B cell (primary cell): ENCODE measurements at regions not wholly inside any gene's neighbourhood (a gene's known extent, or its start where the extent isn't known, plus 50 kb on each side); places are given as distances from the start of the nearest gene placed in this dataset.

Source experiments
- ATAC-seq: fragments of 200-7000 bp; cut with Tn5 transposase; one replicate; pipeline ENCODE4 v1.10.0; 2021; ENCODE audit warnings: low read depth, mild to moderate bottlenecking, moderate number of reproducible peaks, moderate library complexity
- CTCF ChIA-PET: fragments of 350-600 bp; sonication (Branson Sonifier 250); formaldehyde crosslinking; loops from one replicate; lab custom pipeline; 2021; ENCODE audit warnings: antibody characterized with exemption, inconsistent platforms; lab: Charles Lee
- POLR2A ChIA-PET: fragments of 350-600 bp; sonication (Branson Sonifier 250); formaldehyde crosslinking; loops from one replicate; lab custom pipeline; 2021; ENCODE audit warnings: antibody characterized with exemption; lab: Charles Lee
- DNase-seq: peaks from one replicate; pipeline ENCODE4 v3.0.0; 2013
- H2AFZ ChIP-seq: 2 replicates; pipeline ENCODE4 v1.6.1; 2012; ENCODE audit warnings: mild to moderate bottlenecking, low read depth, low read length; ENCODE audit not compliant: insufficient read depth, poor library complexity, severe bottlenecking
- H3K27ac ChIP-seq, 2 donors: 1 replicate in 1 of 2; 2 replicates in 1 of 2; pipeline ENCODE4 v1.5.1; 2012 to 2013; ENCODE audit warnings: low read length in 2 of 2, mild to moderate bottlenecking in 2 of 2, moderate library complexity in 1 of 2
- H3K27me3 ChIP-seq, 4 experiments: fragments of 200-600 bp in 1 of 4; sonication (generic) in 1 of 4; replicated peaks in 1 of 4; 1 replicate in 2 of 4; 2 replicates in 2 of 4; pipeline versions ENCODE4 v1.6.1 to v1.7.0; 2013 to 2016; ENCODE audit warnings: low read length in 3 of 4, mild to moderate bottlenecking in 2 of 4, mixed read lengths in 1 of 4, moderate library complexity in 1 of 4; ENCODE audit not compliant: insufficient read depth in 4 of 4, control insufficient read depth in 3 of 4; ENCODE audit errors: control extremely low read depth in 1 of 4
- H3K36me3 ChIP-seq, 2 experiments: replicated peaks in 1 of 2; 1 replicate in 1 of 2; 2 replicates in 1 of 2; pipeline versions ENCODE4 v1.6.1 to v1.7.1; 2013; ENCODE audit warnings: low read length in 1 of 2; ENCODE audit not compliant: insufficient read depth in 2 of 2, control insufficient read depth in 1 of 2; ENCODE audit errors: control extremely low read depth in 1 of 2, extremely low read depth in 1 of 2
- H3K4me1 ChIP-seq, 2 donors: fragments of 200-600 bp in 1 of 2; sonication (generic) in 1 of 2; 1 replicate in 1 of 2; 2 replicates in 1 of 2; pipeline versions ENCODE4 v1.5.1 to v1.6.1; 2013 to 2017; ENCODE audit warnings: low read length in 2 of 2; ENCODE audit not compliant: control insufficient read depth in 2 of 2, insufficient read depth in 2 of 2
- H3K4me2 ChIP-seq: replicated peaks from 2 replicates; pipeline ENCODE3; 2012; ENCODE audit warnings: mild to moderate bottlenecking, low read depth, low read length; ENCODE audit not compliant: poor library complexity, severe bottlenecking
- H3K4me3 ChIP-seq, 5 experiments: fragments of 200-600 bp in 1 of 5; sonication (generic) in 1 of 5; 1 replicate in 3 of 5; 2 replicates in 2 of 5; pipeline versions ENCODE4 v1.5.1 to v1.7.0; 2011 to 2016; ENCODE audit warnings: low read length in 4 of 5, mild to moderate bottlenecking in 4 of 5, low read depth in 2 of 5, control low read depth in 1 of 5, moderate library complexity in 1 of 5; ENCODE audit not compliant: insufficient read depth in 1 of 5; ENCODE audit errors: control extremely low read depth in 1 of 5, extremely low read depth in 1 of 5
- H3K79me2 ChIP-seq: fragments of 200-600 bp; sonication (generic); one replicate; pipeline ENCODE4 v1.6.0; 2016; ENCODE audit warnings: low read length; ENCODE audit not compliant: control insufficient read depth, insufficient read depth
- H3K9ac ChIP-seq: fragments of 200-600 bp; sonication (generic); 2 replicates; pipeline ENCODE4 v1.6.1; 2017; ENCODE audit warnings: mild to moderate bottlenecking, low read length, moderate library complexity
- H3K9me3 ChIP-seq, 3 donors: one replicate each; pipeline versions ENCODE4 v1.6.1 to v1.7.1; 2013; ENCODE audit warnings: low read length in 2 of 3; ENCODE audit not compliant: control insufficient read depth in 2 of 3, insufficient read depth in 1 of 3; ENCODE audit errors: control extremely low read depth in 1 of 3
- H4K20me1 ChIP-seq: 2 replicates; pipeline ENCODE4 v1.6.0; 2012; ENCODE audit warnings: mild to moderate bottlenecking, low read length; ENCODE audit not compliant: insufficient read depth, control insufficient read depth, poor library complexity, severe bottlenecking
- H3K27ac Mint-ChIP-seq: one replicate; pipeline ENCODE4 v1.8.0; 2021; ENCODE audit warnings: mixed read lengths
- H3K27me3 Mint-ChIP-seq: one replicate; pipeline ENCODE4 v1.8.0; 2021; ENCODE audit warnings: mixed read lengths
- H3K4me1 Mint-ChIP-seq: one replicate; pipeline ENCODE4 v1.8.0; 2021; ENCODE audit warnings: mixed read lengths
- H3K4me3 Mint-ChIP-seq: one replicate; pipeline ENCODE4 v1.8.0; 2021; ENCODE audit warnings: mixed read lengths
- H3K9me3 Mint-ChIP-seq: one replicate; pipeline ENCODE4 v1.8.0; 2022; ENCODE audit warnings: mixed read lengths; ENCODE audit not compliant: insufficient read depth
- EZH2 ChIP-seq: IDR thresholded peaks from 2 replicates; pipeline ENCODE4 v1.6.1; 2012; ENCODE audit warnings: borderline replicate concordance, low read depth, mild to moderate bottlenecking, moderate library complexity, low read length; ENCODE audit not compliant: insufficient read depth, poor library complexity, severe bottlenecking
- WGBS: methylation state at CpG from one replicate; pipeline ENCODE4 v1.1.5; 2013; ENCODE audit warnings: missing lambda C conversion rate; ENCODE audit not compliant: insufficient coverage; 5-methylcytosine and 5-hydroxymethylcytosine counted together
- intact Hi-C: fragments of 100-400 bp; cut with micrococcal nuclease; formaldehyde crosslinking; loops from one replicate; pipeline ENCODE4 v1.10.0; 2022
- TF ChIP-seq, protein P1 (sequence below): fragments of 200-600 bp; IDR thresholded peaks from one replicate; pipeline ENCODE4 v1.8.0; 2022; ENCODE audit warnings: antibody characterized with exemption, mild to moderate bottlenecking

- H3K4me2 ChIP-seq = no peak overlapping the region
- intact Hi-C loops = no loop called here
- no peaks in the 10 kb centered on the region for H3K79me2 ChIP-seq
- ChIA-PET POLR2A (no interaction called here), CTCF (no interaction called here)
- H3K27ac ChIP-seq = no peak overlapping the region
- H3K27ac Mint-ChIP-seq = no peak overlapping the region
- H3K4me1 ChIP-seq = peaks cover 7 to 12% of the 10 kb centered on the region in 2 donors
- H2AFZ ChIP-seq = no peak overlapping the region
- H3K27me3 Mint-ChIP-seq = peaks cover 3% of the 10 kb centered on the region
- no peaks in the 10 kb centered on the region for H3K9me3 Mint-ChIP-seq
- no peak overlapping the region for H3K9ac ChIP-seq
- H3K4me3 ChIP-seq = no peak overlapping the region
- H3K36me3 ChIP-seq = no peaks in the 10 kb centered on the region
- no peak for DNase-seq
- ATAC-seq = no peak
- TF ChIP-seq, protein P1, sequence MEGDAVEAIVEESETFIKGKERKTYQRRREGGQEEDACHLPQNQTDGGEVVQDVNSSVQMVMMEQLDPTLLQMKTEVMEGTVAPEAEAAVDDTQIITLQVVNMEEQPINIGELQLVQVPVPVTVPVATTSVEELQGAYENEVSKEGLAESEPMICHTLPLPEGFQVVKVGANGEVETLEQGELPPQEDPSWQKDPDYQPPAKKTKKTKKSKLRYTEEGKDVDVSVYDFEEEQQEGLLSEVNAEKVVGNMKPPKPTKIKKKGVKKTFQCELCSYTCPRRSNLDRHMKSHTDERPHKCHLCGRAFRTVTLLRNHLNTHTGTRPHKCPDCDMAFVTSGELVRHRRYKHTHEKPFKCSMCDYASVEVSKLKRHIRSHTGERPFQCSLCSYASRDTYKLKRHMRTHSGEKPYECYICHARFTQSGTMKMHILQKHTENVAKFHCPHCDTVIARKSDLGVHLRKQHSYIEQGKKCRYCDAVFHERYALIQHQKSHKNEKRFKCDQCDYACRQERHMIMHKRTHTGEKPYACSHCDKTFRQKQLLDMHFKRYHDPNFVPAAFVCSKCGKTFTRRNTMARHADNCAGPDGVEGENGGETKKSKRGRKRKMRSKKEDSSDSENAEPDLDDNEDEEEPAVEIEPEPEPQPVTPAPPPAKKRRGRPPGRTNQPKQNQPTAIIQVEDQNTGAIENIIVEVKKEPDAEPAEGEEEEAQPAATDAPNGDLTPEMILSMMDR = no peak
- no peak for TF ChIP-seq EZH2
- 80% methylated on average over 1 of the region's 2 CpGs for WGBS
- no peaks in the 10 kb centered on the region for H3K27me3 ChIP-seq
- peaks cover 0 to 2% (median 0%) of the 10 kb centered on the region in 3 donors for H3K9me3 ChIP-seq
- H3K4me1 Mint-ChIP-seq = peaks cover 12% of the 10 kb centered on the region
- H4K20me1 ChIP-seq = no peaks in the 10 kb centered on the region
- H3K4me3 Mint-ChIP-seq = no peak overlapping the region
Measured at GRCh38 chr12:89276860-89277259, 75.4 kb downstream of the DUSP6 start.

- TF ChIP-seq, protein P1 = no peak
- TF ChIP-seq EZH2 = no peak
- H3K4me1 ChIP-seq = no peaks in the 10 kb centered on the region
- no peak overlapping the region for H3K4me2 ChIP-seq
- no peak overlapping the region for H3K27ac ChIP-seq
- no peak overlapping the region for H3K9ac ChIP-seq
- no peak overlapping the region for H3K4me3 ChIP-seq
- H3K9me3 ChIP-seq = no peaks in the 10 kb centered on the region
- ATAC-seq (no peak), DNase-seq (no peak)
- H4K20me1 ChIP-seq = no peaks in the 10 kb centered on the region
- intact Hi-C loops = no loop called here
- H3K4me3 Mint-ChIP-seq = no peak overlapping the region
- WGBS = no CpG with 5 or more reads among the region's 2 CpGs
- no peak overlapping the region for H2AFZ ChIP-seq
- H3K27me3 ChIP-seq = no peaks in the 10 kb centered on the region
- ChIA-PET CTCF (no interaction called here), POLR2A (no interaction called here)
- H3K36me3 ChIP-seq = no peaks in the 10 kb centered on the region
- no peak overlapping the region for H3K27ac Mint-ChIP-seq
- H3K4me1 Mint-ChIP-seq = no peaks in the 10 kb centered on the region
- peaks cover 5% of the 10 kb centered on the region for H3K9me3 Mint-ChIP-seq
- peaks cover 8% of the 10 kb centered on the region for H3K27me3 Mint-ChIP-seq
- no peaks in the 10 kb centered on the region for H3K79me2 ChIP-seq
Measured at GRCh38 chr12:89273525-89273924, 78.8 kb downstream of the DUSP6 start.
